ENCODE measurements at regions not wholly inside any gene's neighbourhood (a gene's known extent, or its start where the extent isn't known, plus 50 kb on each side); places are given as distances from the start of the nearest gene placed in this dataset.
A peak's percentile ranks its signal among the peaks of the same experiment; 100 is the strongest.

DNA sequence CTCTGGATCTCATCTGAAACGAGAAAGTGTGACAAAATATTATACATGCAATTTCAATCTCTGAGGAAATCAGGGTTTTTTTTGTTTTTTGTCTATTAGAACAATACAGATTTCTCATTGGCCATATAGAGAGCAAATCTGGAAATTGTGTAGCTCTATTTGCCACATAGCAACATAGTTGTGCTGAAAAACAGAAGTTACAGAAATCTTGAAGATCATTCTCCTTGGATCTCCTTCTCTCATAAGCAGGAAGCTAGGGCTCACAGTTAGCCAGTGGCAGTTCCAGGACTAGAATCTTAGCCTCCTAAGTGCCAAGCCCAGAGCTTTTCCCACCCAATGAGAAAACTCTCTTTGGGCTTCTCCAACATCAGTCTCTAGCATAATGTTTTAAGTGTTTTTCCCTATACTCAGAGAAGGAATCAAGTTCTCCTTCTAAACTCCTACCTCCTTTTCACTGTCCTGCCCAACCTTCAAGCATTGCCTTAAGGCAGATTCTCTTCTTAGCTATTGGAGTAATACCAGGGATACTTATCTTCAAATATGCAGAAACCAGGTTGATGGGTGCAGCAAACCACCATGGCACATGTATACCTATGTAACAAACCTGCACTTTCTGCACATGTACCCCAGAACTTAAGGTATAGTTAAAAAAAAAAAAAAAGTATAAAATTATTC is 211.6 kb downstream of the ALDH8A1 start:
- Histone ChIP-seq H3K9ac (no peak overlapping the region), H2AFZ (replicated peaks) (no peak overlapping the region), H3K4me1 (no peaks in the 10 kb centered on the region), H3K27me3 (no peaks in the 10 kb centered on the region), H3F3A (ENCODE audit: low read depth) (peaks cover 6% of the 10 kb centered on the region), H3K4me2 (no peak overlapping the region), H3K79me2 (ENCODE audit: low read depth) (no peaks in the 10 kb centered on the region), H3K27ac (no peak overlapping the region), H4K20me1 (ENCODE audit: low read depth) (no peaks in the 10 kb centered on the region), H3K9me3 (ENCODE audit: low read depth) (no peaks in the 10 kb centered on the region), H3K36me3 (no peaks in the 10 kb centered on the region), H3K4me3 (no peak overlapping the region)
- no peak overlapping the region for H3K4me3 Mint-ChIP-seq
- TF ChIP-seq CTCF (IDR thresholded peaks at IDR 0.05) (no peak), EZH2 (IDR thresholded peaks at IDR 0.05) (no peak), EZH2phosphoT487 (IDR thresholded peaks at IDR 0.05) (no peak)
- H3K9me3 Mint-ChIP-seq, result peaks cover 3% of the 10 kb centered on the region
- no peaks in the 10 kb centered on the region for H3K27me3 Mint-ChIP-seq (ENCODE audit: insufficient read depth, low read depth)
- H3K27ac Mint-ChIP-seq, result no peak overlapping the region
- no peaks in the 10 kb centered on the region for H3K36me3 Mint-ChIP-seq
- peaks cover 3% of the 10 kb centered on the region for H3K4me1 Mint-ChIP-seq
- no peak for DNase-seq (ENCODE audit: low spot score)

GRCh38 chr6:134735461-134735860 is 214.4 kb downstream of the ALDH8A1 start:
- no peaks in the 10 kb centered on the region for H3K4me1 ChIP-seq
- H3K79me2 ChIP-seq (ENCODE audit: low read depth), result no peaks in the 10 kb centered on the region
- H3K4me3 Mint-ChIP-seq, result no peak overlapping the region
- no peaks in the 10 kb centered on the region for H3K4me1 Mint-ChIP-seq
- no peak overlapping the region for H2AFZ ChIP-seq (replicated peaks)
- DNase-seq (ENCODE audit: low spot score), result no peak
- no peaks in the 10 kb centered on the region for H3K27me3 ChIP-seq
- peaks cover 7% of the 10 kb centered on the region for H3K9me3 Mint-ChIP-seq
- no peaks in the 10 kb centered on the region for H3K27me3 Mint-ChIP-seq (ENCODE audit: insufficient read depth, low read depth)
- H3K36me3 ChIP-seq, result no peaks in the 10 kb centered on the region
- no peaks in the 10 kb centered on the region for H3K9me3 ChIP-seq (ENCODE audit: low read depth)
- H3K27ac ChIP-seq, result no peak overlapping the region
- no peak overlapping the region for H3K27ac Mint-ChIP-seq
- no peaks in the 10 kb centered on the region for H3K36me3 Mint-ChIP-seq
- H3K9ac ChIP-seq, result no peak overlapping the region
- no peak overlapping the region for H3K4me2 ChIP-seq
- no peak for TF ChIP-seq EZH2phosphoT487 (IDR thresholded peaks at IDR 0.05)
- no peak for TF ChIP-seq EZH2 (IDR thresholded peaks at IDR 0.05)
- no peak for TF ChIP-seq CTCF (IDR thresholded peaks at IDR 0.05)
- no peak overlapping the region for H3K4me3 ChIP-seq
- H3F3A ChIP-seq (ENCODE audit: low read depth), result peaks cover 6% of the 10 kb centered on the region
- no peaks in the 10 kb centered on the region for H4K20me1 ChIP-seq (ENCODE audit: low read depth)

GRCh38 chr6:134734312-134734869 is 215.5 kb downstream of the ALDH8A1 start:
- H3K27ac ChIP-seq, result no peak overlapping the region
- TF ChIP-seq EZH2phosphoT487 (IDR thresholded peaks at IDR 0.05) (peak; percentile 87), EZH2 (IDR thresholded peaks at IDR 0.05) (no peak), CTCF (IDR thresholded peaks at IDR 0.05) (no peak)
- H3K4me1 ChIP-seq, result no peaks in the 10 kb centered on the region

More at GRCh38 chr6:134734312-134734869, 215.5 kb downstream of the ALDH8A1 start:
- peaks cover 7% of the 10 kb centered on the region for H3K9me3 Mint-ChIP-seq
- Histone ChIP-seq H2AFZ (replicated peaks) (no peak overlapping the region), H3F3A (ENCODE audit: low read depth) (peaks cover 6% of the 10 kb centered on the region), H3K79me2 (ENCODE audit: low read depth) (no peaks in the 10 kb centered on the region), H3K4me3 (no peak overlapping the region), H3K9me3 (ENCODE audit: low read depth) (no peaks in the 10 kb centered on the region), H3K4me2 (no peak overlapping the region), H3K9ac (no peak overlapping the region), H3K36me3 (no peaks in the 10 kb centered on the region), H3K27me3 (no peaks in the 10 kb centered on the region), H4K20me1 (ENCODE audit: low read depth) (no peaks in the 10 kb centered on the region)
- H3K36me3 Mint-ChIP-seq, result no peaks in the 10 kb centered on the region
- H3K27me3 Mint-ChIP-seq (ENCODE audit: insufficient read depth, low read depth), result peaks cover 2% of the 10 kb centered on the region
- H3K27ac Mint-ChIP-seq, result no peak overlapping the region
- DNase-seq (ENCODE audit: low spot score), result peak; percentile 74
- no peak overlapping the region for H3K4me3 Mint-ChIP-seq
- peaks cover 3% of the 10 kb centered on the region for H3K4me1 Mint-ChIP-seq

Measured in neural progenitor cell (in vitro differentiated cells).